ENCODE measurements at regions not wholly inside any gene's neighbourhood (a gene's known extent, or its start where the extent isn't known, plus 50 kb on each side); places are given as distances from the start of the nearest gene placed in this dataset.

DNA sequence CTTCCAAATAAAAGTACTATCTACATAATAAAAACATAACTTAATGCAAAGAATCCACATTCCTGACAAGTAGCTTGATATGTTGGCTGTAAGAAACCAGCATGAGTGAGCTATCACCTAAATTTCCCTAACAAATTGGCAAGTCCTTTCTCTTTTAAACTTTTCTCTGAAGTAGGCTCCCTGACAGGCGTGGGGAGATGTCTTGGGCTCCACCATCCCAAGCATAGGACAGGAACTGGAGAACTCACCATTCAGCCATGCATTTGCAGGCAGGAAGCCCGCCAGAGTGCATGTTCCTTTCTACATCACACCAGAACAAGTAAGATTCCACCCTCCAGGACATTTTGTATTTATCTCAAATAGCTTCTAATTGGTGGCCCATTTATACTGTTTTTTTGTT, 921.9 kb upstream of the CELF4 start:
- Histone ChIP-seq H3K4me3 (ENCODE audit: low read length) (no peak overlapping the region), H3K4me2 (ENCODE audit: low read length) (no peak overlapping the region), H3K4me1 (ENCODE audit: control insufficient read depth, low read length) (no peaks in the 10 kb centered on the region), H3K27ac (ENCODE audit: low read depth, low read length) (no peak overlapping the region), H3K36me3 (ENCODE audit: control insufficient read depth, low read length) (no peaks in the 10 kb centered on the region), H3F3A (ENCODE audit: control insufficient read depth, insufficient read depth) (no peaks in the 10 kb centered on the region), H3K9me2 (replicated peaks; ENCODE audit: control insufficient read depth, low read length) (no peaks in the 10 kb centered on the region), H3K9me3 (ENCODE audit: control insufficient read depth, insufficient read depth, low read length) (no peaks in the 10 kb centered on the region; the same call in 1 of the 2 replicates), H3K27me3 (ENCODE audit: control insufficient read depth, low read length) (no peaks in the 10 kb centered on the region), H4K20me1 (ENCODE audit: control insufficient read depth, insufficient read depth, low read depth, low read length) (no peaks in the 10 kb centered on the region), H3K79me2 (ENCODE audit: control insufficient read depth, low read length) (no peaks in the 10 kb centered on the region)
- TF ChIP-seq CTCF (IDR thresholded peaks at IDR 0.05; ENCODE audit: low read depth, low read length, poor library complexity, severe bottlenecking) (no peak), EZH2phosphoT487 (IDR thresholded peaks at IDR 0.05; ENCODE audit: borderline replicate concordance, low read length) (no peak)

GRCh38 chr18:38483326-38483725, 917.7 kb upstream of the CELF4 start:
- H4K20me1 ChIP-seq (ENCODE audit: control insufficient read depth, insufficient read depth, low read depth, low read length) = no peaks in the 10 kb centered on the region
- H3F3A ChIP-seq (ENCODE audit: control insufficient read depth, insufficient read depth) = no peaks in the 10 kb centered on the region
- no peak for TF ChIP-seq EZH2phosphoT487 (IDR thresholded peaks at IDR 0.05; ENCODE audit: borderline replicate concordance, low read length)
- no peak for TF ChIP-seq CTCF (IDR thresholded peaks at IDR 0.05; ENCODE audit: low read depth, low read length, poor library complexity, severe bottlenecking)
- H3K9me3 ChIP-seq (ENCODE audit: control insufficient read depth, insufficient read depth, low read length) = peaks cover 5% of the 10 kb centered on the region; the same call in 1 of the 2 replicates
- H3K4me2 ChIP-seq (ENCODE audit: low read length) = no peak overlapping the region
- H3K79me2 ChIP-seq (ENCODE audit: control insufficient read depth, low read length) = no peaks in the 10 kb centered on the region
- no peaks in the 10 kb centered on the region for H3K36me3 ChIP-seq (ENCODE audit: control insufficient read depth, low read length)
- no peaks in the 10 kb centered on the region for H3K27me3 ChIP-seq (ENCODE audit: control insufficient read depth, low read length)
- no peak overlapping the region for H3K4me3 ChIP-seq (ENCODE audit: low read length)
- no peak overlapping the region for H3K27ac ChIP-seq (ENCODE audit: low read depth, low read length)
- H3K4me1 ChIP-seq (ENCODE audit: control insufficient read depth, low read length) = no peaks in the 10 kb centered on the region
- H3K9me2 ChIP-seq (replicated peaks; ENCODE audit: control insufficient read depth, low read length) = no peaks in the 10 kb centered on the region

- peaks cover 5% of the 10 kb centered on the region; the same call in 1 of the 2 replicates for H3K9me3 ChIP-seq (ENCODE audit: control insufficient read depth, insufficient read depth, low read length)
- no peak overlapping the region for H3K27ac ChIP-seq (ENCODE audit: low read depth, low read length)
- H3K27me3 ChIP-seq (ENCODE audit: control insufficient read depth, low read length) = no peaks in the 10 kb centered on the region
- H3K9me2 ChIP-seq (replicated peaks; ENCODE audit: control insufficient read depth, low read length) = no peaks in the 10 kb centered on the region
- H3K79me2 ChIP-seq (ENCODE audit: control insufficient read depth, low read length) = no peaks in the 10 kb centered on the region
- no peaks in the 10 kb centered on the region for H3K4me1 ChIP-seq (ENCODE audit: control insufficient read depth, low read length)
- no peak for TF ChIP-seq CTCF (IDR thresholded peaks at IDR 0.05; ENCODE audit: low read depth, low read length, poor library complexity, severe bottlenecking)
- no peak for TF ChIP-seq EZH2phosphoT487 (IDR thresholded peaks at IDR 0.05; ENCODE audit: borderline replicate concordance, low read length)
- H3K36me3 ChIP-seq (ENCODE audit: control insufficient read depth, low read length) = no peaks in the 10 kb centered on the region
- no peak overlapping the region for H3K4me2 ChIP-seq (ENCODE audit: low read length)
- H4K20me1 ChIP-seq (ENCODE audit: control insufficient read depth, insufficient read depth, low read depth, low read length) = no peaks in the 10 kb centered on the region
- H3F3A ChIP-seq (ENCODE audit: control insufficient read depth, insufficient read depth) = no peaks in the 10 kb centered on the region
- no peak overlapping the region for H3K4me3 ChIP-seq (ENCODE audit: low read length)
Measured at GRCh38 chr18:38481576-38481975, 916.0 kb upstream of the CELF4 start.

All from DOHH2 (cell line).